ENCODE measurements at regions not wholly inside any gene's neighbourhood (a gene's known extent, or its start where the extent isn't known, plus 50 kb on each side); places are given as distances from the start of the nearest gene placed in this dataset.

- DNase-seq: no peak
Observed at GRCh38 chr9:81532251-81532650, 157.1 kb downstream of the TLE1 start.

DNA sequence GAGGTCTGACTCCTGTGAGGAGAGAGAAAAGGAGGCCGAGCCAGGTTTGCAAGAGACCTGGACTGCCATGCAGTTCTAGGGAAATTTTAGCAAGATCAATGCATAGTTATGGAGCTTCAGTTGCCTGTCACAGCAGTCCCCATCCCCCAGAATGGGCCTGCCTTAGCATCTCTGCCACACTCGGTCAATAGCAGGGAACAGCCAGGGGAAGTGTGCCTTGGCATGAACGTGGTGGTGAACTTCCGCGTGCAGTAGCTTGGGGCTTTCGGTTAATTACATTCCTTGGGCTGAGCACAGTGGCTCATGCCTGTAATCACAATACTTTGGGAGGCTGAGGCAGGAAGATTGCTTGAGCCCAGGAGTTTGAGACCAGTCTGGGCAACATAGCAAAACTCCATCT is 157.8 kb downstream of the TLE1 start:
- no peak for DNase-seq

- DNase-seq: no peak
Observed at GRCh38 chr9:81530846-81531245, 158.5 kb downstream of the TLE1 start.

GRCh38 chr9:81530310-81530810 is 159.0 kb downstream of the TLE1 start:
- no peak for DNase-seq

DNA sequence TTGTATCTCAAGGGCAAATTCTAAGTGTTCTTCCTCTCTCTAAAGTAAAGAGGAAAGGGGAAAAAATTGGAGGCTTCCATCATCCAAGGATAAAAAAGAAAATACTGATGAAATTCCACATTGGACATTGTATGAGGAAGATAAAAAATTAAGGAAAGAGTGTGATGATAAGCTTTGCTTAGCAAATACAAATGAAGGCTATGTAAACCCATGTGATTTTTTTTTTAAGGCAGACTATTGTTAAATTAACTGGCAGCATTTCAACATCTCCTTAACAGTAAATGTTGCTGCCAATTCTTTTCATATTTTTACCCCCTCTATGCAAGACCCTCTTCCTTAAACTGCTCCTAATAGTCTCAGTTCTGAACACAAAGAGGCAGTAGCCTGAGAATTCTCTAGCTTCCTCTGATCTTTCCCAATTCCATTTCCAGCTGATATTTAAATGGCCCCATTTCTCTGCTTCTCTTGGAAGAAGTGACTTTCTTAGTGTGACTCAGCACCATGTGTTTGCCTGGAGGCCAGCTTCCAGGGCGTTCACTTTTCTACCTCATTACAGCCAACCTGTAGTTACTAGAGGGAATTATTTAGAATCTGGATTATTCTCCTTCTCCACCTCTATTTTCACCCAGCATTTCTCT is 159.7 kb downstream of the TLE1 start:
- DNase-seq: no peak

DNA sequence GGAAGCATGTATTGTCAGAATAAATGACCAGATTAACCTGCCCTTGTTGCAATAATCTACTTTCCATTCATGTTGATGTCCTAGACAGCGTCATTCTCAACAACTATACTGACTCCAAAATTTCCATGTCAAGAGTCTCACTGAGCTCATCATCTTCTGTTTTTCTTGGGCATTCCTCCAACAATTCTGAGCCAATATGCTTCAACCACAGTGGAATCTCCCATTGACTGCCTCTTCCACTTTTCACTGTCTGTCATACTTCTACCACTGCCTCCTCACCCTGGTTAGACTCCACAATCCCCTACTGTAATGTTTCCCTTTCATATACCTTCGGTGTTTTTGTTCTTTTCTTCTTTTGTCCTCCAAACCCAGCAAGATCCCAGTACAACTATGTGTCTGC is 162.8 kb downstream of the TLE1 start:
- DNase-seq: no peak

GRCh38 chr9:81522716-81523551 is 166.4 kb downstream of the TLE1 start:
- DNase-seq: no peak

- no peak for DNase-seq
Observed at GRCh38 chr9:81521892-81522291, 167.5 kb downstream of the TLE1 start.

GRCh38 chr9:81519816-81520495 is 169.4 kb downstream of the TLE1 start:
- no peak for DNase-seq

DNA sequence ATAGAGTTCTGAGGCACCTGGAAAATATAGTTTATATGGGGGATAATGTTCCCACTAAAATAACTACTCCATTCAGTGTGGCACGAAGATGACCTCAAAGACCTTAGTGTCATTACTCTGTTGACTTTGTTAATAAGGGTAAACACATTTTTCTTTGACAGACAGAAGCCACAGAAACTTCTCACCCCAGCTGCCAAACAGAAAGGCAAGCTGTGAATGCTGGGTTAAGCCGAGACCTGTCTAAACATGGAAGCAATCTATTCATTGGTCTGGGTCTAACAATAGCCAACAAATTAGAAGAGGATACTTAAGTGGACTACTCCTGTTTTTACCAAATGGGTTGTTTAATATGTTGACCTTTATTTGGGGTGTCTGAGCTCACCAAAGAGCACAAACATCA is 171.4 kb downstream of the TLE1 start:
- DNase-seq: no peak

DNA sequence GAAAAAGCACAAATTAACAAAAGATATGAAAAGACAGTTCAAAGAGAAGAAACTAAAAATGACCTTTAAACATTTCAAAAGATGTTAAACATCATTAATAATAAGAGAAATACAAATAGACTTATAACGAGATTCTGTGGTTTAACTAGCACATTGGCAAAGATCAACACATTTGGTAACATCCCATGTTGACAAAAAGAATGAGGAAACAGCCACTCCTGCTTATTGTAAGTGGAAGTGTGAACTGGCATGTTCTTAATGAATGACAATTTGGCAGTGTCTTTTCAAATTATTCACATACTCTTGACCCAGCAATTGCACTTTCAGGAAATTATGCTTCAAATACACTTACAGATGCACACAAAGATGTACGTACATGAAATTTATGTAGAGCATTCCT is 176.3 kb downstream of the TLE1 start:
- no peak for DNase-seq

GRCh38 chr9:81512641-81513040 is 176.7 kb downstream of the TLE1 start:
- no peak for DNase-seq

DNA sequence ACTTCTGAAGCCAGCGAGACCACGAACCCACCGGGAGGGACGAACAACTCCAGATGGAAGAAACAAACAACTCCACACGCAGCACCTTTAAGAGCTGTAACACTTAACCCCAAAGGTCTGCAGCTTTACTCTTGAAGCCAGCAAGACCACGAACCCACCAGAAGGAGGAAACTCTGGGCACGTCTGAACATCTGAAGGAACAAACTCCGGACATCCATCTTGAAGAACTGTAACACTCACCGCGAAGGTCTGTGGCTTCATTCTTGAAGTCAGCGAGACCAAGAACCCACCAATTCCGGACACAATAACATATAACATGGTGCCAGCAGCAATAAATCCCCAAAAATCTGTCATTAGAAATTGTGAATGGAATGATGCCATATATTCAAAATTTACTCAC is 180.9 kb downstream of the TLE1 start:
- no peak for DNase-seq

DNA sequence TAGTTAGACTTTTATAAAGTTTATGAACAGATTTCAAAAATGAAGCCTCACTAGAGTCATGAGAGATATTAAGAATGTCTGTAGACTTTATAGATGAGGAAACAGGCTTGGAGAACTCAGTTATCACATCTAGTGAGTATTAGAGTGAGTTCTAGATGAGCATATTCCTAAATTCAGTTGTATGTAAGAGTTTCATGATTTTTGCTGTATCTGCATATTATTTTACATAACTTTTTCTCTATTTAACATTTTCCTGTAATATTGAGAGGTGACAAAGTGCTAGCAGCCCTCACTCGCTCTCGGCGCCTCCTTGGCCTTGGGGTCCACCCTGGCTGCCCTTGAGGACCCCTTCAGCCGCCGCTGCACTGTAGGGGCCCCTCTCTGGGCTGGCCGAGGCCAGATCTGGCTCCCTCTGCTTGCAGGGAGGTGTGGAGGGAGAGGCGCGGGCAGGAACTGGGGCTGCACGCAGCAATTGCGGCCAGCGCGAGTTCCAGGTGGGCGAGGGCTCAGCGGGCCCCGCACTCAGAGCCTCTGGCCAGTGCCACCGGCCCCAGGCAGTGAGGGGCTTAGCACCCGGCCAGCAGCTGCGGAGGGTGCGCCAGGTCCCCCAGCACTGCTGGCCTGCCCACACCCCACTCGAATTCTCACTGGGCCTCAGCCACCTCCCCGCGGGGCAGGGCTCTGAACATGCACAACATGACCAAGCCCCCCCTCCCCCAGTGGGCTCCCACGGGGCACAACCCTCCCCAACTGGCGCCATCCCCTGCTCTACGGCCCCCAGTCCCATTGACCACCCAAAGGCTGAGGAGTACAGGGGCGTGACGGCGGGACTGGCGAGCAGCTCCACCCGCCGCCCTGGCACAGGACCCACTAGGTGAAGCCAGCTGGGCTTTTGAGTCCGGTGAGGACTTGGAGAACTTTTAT is 182.1 kb downstream of the TLE1 start:
- no peak for DNase-seq

DNA sequence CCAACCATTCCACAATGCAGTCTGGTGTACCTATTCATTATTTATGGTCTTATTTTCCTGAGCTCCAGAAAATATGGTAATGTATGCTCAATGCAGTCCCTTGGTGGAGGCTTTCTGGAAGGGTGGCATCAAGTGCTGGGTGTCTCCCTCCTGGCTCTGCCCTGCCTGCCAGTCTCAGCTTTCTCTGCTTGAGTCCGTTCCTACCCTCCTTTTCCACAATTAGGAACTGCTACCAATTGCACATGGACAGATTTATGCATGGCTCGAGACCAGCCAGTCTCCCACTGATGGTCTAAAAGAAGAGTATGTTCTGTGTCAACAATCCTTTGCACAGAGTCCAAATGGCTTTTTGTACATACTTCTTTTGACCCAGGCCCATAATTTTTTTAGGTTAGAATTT is 189.8 kb downstream of the TLE1 start:
- DNase-seq: no peak

- no peak for DNase-seq
Observed at GRCh38 chr9:81499021-81499454, 190.3 kb downstream of the TLE1 start.

- DNase-seq: no peak
Observed at GRCh38 chr9:81498576-81498975, 190.8 kb downstream of the TLE1 start.

GRCh38 chr9:81497091-81497490 is 192.3 kb downstream of the TLE1 start:
- DNase-seq: no peak

DNA sequence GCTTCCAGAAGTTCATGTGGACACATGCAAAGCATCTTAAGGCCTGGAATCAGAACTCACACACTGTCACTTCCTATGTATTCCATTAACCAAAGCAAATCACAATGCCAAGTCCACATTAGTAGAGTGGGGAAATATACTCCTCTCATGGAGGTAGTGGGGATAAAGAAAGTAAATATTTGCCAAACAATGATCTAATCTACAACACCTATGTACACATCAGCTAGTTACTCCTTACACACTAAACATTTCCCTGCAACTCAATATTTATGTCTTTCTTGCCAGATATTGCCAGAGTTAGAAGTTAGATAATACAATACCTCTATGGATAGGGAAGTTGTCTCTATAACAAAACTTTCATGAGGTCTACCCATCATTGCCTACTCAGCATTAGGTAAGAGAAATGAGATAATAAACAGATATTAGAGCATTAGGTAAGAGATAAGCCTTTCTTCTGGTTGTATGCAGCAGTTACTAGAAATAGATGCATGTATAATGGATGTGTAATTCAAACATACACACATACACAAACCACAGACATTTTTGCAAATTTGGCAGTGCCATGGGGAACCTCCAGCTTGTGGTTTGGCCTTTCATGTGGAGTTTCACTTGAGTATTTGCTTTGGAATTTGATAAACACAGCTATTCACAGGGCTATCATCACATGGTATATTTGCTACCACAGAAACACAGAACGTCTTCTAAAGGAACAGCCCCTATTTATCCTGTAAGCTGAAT is 196.5 kb downstream of the TLE1 start:
- DNase-seq: no peak

DNA sequence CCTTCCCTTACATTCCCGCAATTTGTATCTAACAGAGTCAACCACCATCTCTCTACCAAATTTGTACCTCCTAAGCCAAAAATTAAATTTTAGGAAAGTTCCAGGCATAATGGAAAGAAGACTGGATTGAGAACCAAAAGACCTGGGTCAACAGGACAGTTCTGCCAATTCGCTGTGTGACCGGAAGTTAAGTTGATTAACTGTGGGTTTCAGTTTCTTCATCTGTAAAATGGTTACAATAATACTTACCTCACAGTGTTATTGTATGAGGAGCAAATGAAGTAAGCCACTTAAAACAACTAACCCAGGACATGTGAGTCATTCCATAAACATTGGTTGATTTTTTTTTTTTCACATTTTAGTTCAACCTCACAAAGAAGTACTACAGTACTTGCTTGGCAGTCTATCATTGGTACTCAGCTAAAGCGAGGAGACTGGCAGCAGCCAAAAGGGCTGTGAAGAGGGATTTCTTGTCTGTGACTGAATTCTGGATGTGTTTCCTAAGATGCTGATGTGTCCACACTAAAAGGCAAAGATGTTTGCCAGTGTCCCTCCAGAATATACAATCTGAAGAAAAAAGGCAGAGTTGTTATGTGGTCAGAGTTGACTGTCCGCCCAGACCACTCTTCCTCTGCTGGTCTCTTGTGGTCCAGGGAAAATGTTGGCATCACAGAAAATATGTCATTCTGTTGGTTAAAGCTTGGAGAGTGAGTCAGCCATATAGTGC is 198.6 kb downstream of the TLE1 start:
- DNase-seq: no peak

DNA sequence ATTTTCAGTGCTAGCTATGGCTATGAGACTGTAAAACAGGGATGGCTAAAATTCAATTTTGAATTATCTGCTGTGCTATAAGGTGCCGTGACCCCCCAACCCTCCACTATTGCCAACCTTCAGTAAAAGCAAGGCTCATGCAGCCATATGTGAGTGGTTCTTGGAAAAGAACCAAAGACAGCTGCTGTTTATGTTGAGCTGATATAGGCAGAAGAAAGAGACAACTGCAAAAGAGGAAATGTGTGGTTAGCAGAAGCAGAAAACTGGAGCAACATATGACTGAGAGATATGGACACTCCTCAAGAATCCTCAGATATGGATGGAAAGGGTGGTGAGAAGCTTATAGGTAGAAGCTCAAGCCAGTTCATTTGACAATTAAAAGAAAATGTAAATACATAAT is 200.3 kb downstream of the TLE1 start:
- no peak for DNase-seq
